ENCODE measurements at regions not wholly inside any gene's neighbourhood (a gene's known extent, or its start where the extent isn't known, plus 50 kb on each side); places are given as distances from the start of the nearest gene placed in this dataset.
"Not testable (repeated sequence)": the region's sequence is repeated elsewhere in the genome, so short reads cannot be mapped to it uniquely, and the experiment has no call there.

GRCh38 chr7:65800890-65801341 is 72.0 kb upstream of the VKORC1L1 start:
- DNase-seq (ENCODE audit: low read depth, low spot score) (no peak), FAIRE-seq (no peak)
- dilution Hi-C loops (cut with MboI; ENCODE audit: extremely low pct_ligation_motif_present, low sequenced_read_pairs), result no loop called here

DNA sequence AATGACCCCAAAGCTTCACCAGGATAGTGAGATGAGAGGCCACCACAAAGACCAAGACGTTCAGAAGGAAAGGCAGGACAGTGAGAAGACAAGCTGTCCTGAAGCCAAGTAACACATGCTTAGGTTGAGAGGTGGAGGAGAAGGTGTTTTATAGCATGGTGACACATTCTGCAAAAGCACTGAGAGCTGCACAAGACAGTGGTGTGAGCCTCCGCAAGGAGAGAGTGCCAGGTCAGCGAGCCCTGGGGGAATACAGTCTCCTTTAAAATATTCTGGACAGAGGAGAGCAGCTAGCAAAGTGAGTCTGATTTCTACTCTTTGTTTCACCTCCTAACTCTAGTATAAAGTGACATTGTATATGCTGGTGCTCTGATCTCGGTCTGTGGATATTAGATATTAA is 68.0 kb upstream of the VKORC1L1 start:
- H2AFZ ChIP-seq (ENCODE audit: control insufficient read depth, low read length), result no peak overlapping the region
- no peak overlapping the region for H3K4me3 ChIP-seq (ENCODE audit: control insufficient read depth in 2 of 3, extremely low read depth in 1 of 3, insufficient read depth in 2 of 3, low read depth in 1 of 3, low read length in 3 of 3)
- FAIRE-seq (no peak), DNase-seq (ENCODE audit: low read depth, low spot score) (no peak)
- no peaks in the 10 kb centered on the region for H4K20me1 ChIP-seq (ENCODE audit: control insufficient read depth, extremely low read depth, insufficient read depth, low read length)
- no peaks in the 10 kb centered on the region for H3K79me2 ChIP-seq (ENCODE audit: control insufficient read depth, insufficient read depth, low read length)
- dilution Hi-C loops (cut with MboI; ENCODE audit: extremely low pct_ligation_motif_present, low sequenced_read_pairs), result no loop called here
- no peaks in the 10 kb centered on the region for H3K9me3 ChIP-seq (ENCODE audit: control insufficient read depth, low read depth, low read length)
- no peak overlapping the region for H3K27ac ChIP-seq (ENCODE audit: control insufficient read depth, insufficient read depth, low read length)
- no peak overlapping the region for H3K4me2 ChIP-seq (ENCODE audit: control insufficient read depth, extremely low read depth, insufficient read depth, low read depth, low read length)
- no peaks in the 10 kb centered on the region for H3K4me1 ChIP-seq (ENCODE audit: control insufficient read depth, extremely low read depth, insufficient read depth, low read length)
- H3K9ac ChIP-seq (ENCODE audit: control insufficient read depth, extremely low read depth, insufficient read depth, low read length), result no peak overlapping the region
- no peaks in the 10 kb centered on the region for H3K36me3 ChIP-seq (ENCODE audit: control insufficient read depth in 2 of 2, extremely low read depth in 1 of 2, insufficient read depth in 2 of 2, low read length in 2 of 2)
- H3K27me3 ChIP-seq (ENCODE audit: control insufficient read depth, extremely low read depth, insufficient read depth, low read length), result no peaks in the 10 kb centered on the region
- TF ChIP-seq, protein P1, sequence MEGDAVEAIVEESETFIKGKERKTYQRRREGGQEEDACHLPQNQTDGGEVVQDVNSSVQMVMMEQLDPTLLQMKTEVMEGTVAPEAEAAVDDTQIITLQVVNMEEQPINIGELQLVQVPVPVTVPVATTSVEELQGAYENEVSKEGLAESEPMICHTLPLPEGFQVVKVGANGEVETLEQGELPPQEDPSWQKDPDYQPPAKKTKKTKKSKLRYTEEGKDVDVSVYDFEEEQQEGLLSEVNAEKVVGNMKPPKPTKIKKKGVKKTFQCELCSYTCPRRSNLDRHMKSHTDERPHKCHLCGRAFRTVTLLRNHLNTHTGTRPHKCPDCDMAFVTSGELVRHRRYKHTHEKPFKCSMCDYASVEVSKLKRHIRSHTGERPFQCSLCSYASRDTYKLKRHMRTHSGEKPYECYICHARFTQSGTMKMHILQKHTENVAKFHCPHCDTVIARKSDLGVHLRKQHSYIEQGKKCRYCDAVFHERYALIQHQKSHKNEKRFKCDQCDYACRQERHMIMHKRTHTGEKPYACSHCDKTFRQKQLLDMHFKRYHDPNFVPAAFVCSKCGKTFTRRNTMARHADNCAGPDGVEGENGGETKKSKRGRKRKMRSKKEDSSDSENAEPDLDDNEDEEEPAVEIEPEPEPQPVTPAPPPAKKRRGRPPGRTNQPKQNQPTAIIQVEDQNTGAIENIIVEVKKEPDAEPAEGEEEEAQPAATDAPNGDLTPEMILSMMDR (optimal IDR thresholded peaks at IDR 0.05 in 1 of 3, IDR thresholded peaks at IDR 0.05 in 1 of 3, conservative IDR thresholded peaks at IDR 0.05 in 1 of 3; ENCODE audit: extremely low read depth in 1 of 3, insufficient read depth in 2 of 3, low read length in 3 of 3), result no peak
- no peak for TF ChIP-seq EZH2 (IDR thresholded peaks at IDR 0.05; ENCODE audit: low read length)
- no peaks in the 10 kb centered on the region for H3K9me1 ChIP-seq (ENCODE audit: control insufficient read depth, extremely low read depth, insufficient read depth, low read length)

More at GRCh38 chr7:65800890-65801341, 72.0 kb upstream of the VKORC1L1 start:
- Histone ChIP-seq H3K9me3 (ENCODE audit: control insufficient read depth, low read depth, low read length) (no peaks in the 10 kb centered on the region), H3K79me2 (ENCODE audit: control insufficient read depth, insufficient read depth, low read length) (no peaks in the 10 kb centered on the region), H3K4me1 (ENCODE audit: control insufficient read depth, extremely low read depth, insufficient read depth, low read length) (peaks cover 11% of the 10 kb centered on the region), H3K27me3 (ENCODE audit: control insufficient read depth, extremely low read depth, insufficient read depth, low read length) (no peaks in the 10 kb centered on the region), H3K27ac (ENCODE audit: control insufficient read depth, insufficient read depth, low read length) (no peak overlapping the region), H2AFZ (ENCODE audit: control insufficient read depth, low read length) (no peak overlapping the region), H3K9me1 (ENCODE audit: control insufficient read depth, extremely low read depth, insufficient read depth, low read length) (no peaks in the 10 kb centered on the region), H3K4me3 (ENCODE audit: control insufficient read depth in 2 of 3, extremely low read depth in 1 of 3, insufficient read depth in 2 of 3, low read depth in 1 of 3, low read length in 3 of 3) (no peak overlapping the region), H3K9ac (ENCODE audit: control insufficient read depth, extremely low read depth, insufficient read depth, low read length) (no peak overlapping the region), H3K36me3 (ENCODE audit: control insufficient read depth in 2 of 2, extremely low read depth in 1 of 2, insufficient read depth in 2 of 2, low read length in 2 of 2) (no peaks in the 10 kb centered on the region), H4K20me1 (ENCODE audit: control insufficient read depth, extremely low read depth, insufficient read depth, low read length) (no peaks in the 10 kb centered on the region), H3K4me2 (ENCODE audit: control insufficient read depth, extremely low read depth, insufficient read depth, low read depth, low read length) (no peak overlapping the region)
- TF ChIP-seq, protein P1 (optimal IDR thresholded peaks at IDR 0.05 in 1 of 3, IDR thresholded peaks at IDR 0.05 in 1 of 3, conservative IDR thresholded peaks at IDR 0.05 in 1 of 3; ENCODE audit: extremely low read depth in 1 of 3, insufficient read depth in 2 of 3, low read length in 3 of 3), result no peak
- no peak for TF ChIP-seq EZH2 (IDR thresholded peaks at IDR 0.05; ENCODE audit: low read length)

DNA sequence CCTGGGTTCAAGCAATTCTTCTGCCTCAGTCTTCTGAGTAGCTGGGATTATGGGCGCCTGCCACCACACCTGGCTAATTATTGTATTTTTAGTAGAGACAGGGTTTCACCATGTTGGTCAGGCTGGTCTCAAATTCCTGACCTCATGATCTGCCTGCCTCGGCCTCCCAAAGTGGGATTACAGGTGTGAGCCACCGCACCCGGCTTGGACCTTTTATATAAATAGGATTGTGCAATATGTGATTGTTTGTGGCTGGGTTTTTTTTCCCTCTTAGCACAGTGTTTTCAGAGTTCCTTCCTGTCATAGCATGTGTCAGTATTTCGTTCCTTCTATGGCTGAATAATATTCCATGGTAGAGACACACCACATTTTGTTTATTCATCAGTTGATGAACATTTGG is 65.8 kb upstream of the VKORC1L1 start:
- dilution Hi-C loops (cut with MboI; ENCODE audit: extremely low pct_ligation_motif_present, low sequenced_read_pairs); H3K79me2 ChIP-seq (ENCODE audit: control insufficient read depth, insufficient read depth, low read length); DNase-seq (ENCODE audit: low read depth, low spot score); H3K9me1 ChIP-seq (ENCODE audit: control insufficient read depth, extremely low read depth, insufficient read depth, low read length); H3K27me3 ChIP-seq (ENCODE audit: control insufficient read depth, extremely low read depth, insufficient read depth, low read length); H2AFZ ChIP-seq (ENCODE audit: control insufficient read depth, low read length); H3K36me3 ChIP-seq (ENCODE audit: control insufficient read depth in 2 of 2, extremely low read depth in 1 of 2, insufficient read depth in 2 of 2, low read length in 2 of 2); H3K9me3 ChIP-seq (ENCODE audit: control insufficient read depth, low read depth, low read length); H3K4me1 ChIP-seq (ENCODE audit: control insufficient read depth, extremely low read depth, insufficient read depth, low read length); H3K4me2 ChIP-seq (ENCODE audit: control insufficient read depth, extremely low read depth, insufficient read depth, low read depth, low read length); FAIRE-seq; H3K9ac ChIP-seq (ENCODE audit: control insufficient read depth, extremely low read depth, insufficient read depth, low read length); H3K4me3 ChIP-seq (ENCODE audit: control insufficient read depth in 2 of 3, extremely low read depth in 1 of 3, insufficient read depth in 2 of 3, low read depth in 1 of 3, low read length in 3 of 3); H4K20me1 ChIP-seq (ENCODE audit: control insufficient read depth, extremely low read depth, insufficient read depth, low read length); H3K27ac ChIP-seq (ENCODE audit: control insufficient read depth, insufficient read depth, low read length): not testable (repeated sequence)

All from keratinocyte (primary cell).